ENCODE measurements at regions not wholly inside any gene's neighbourhood (a gene's known extent, or its start where the extent isn't known, plus 50 kb on each side); places are given as distances from the start of the nearest gene placed in this dataset.
A peak's percentile ranks its signal among the peaks of the same experiment; 100 is the strongest.

GRCh38 chr16:74092336-74092735, 204.3 kb upstream of the PSMD7 start (continued):
- TF ChIP-seq ZNF462 (CRISPR knock-in tag; IDR thresholded peaks at IDR 0.05) (no peak), POLR2AphosphoS5 (IDR thresholded peaks at IDR 0.05; ENCODE audit: low read depth) (no peak)

GRCh38 chr16:74090871-74091270, 205.7 kb upstream of the PSMD7 start:
- peak overlapping the region; percentile 38; the same call in 1 of the 2 replicates for H2AFZ ChIP-seq
- H4K20me1 ChIP-seq (replicated peaks; ENCODE audit: insufficient read depth), result no peaks in the 10 kb centered on the region
- no peaks in the 10 kb centered on the region for H3K27me3 ChIP-seq (ENCODE audit: insufficient read depth)
- no peaks in the 10 kb centered on the region for H3F3A ChIP-seq (replicated peaks; ENCODE audit: low read depth)
- no peak for TF ChIP-seq ZNF114 (CRISPR knock-in tag; IDR thresholded peaks at IDR 0.05)
- TF ChIP-seq REST (IDR thresholded peaks at IDR 0.05; ENCODE audit: unreplicated experiment), result no peak
- no peak for TF ChIP-seq STAT1 (IDR thresholded peaks at IDR 0.05; ENCODE audit: unreplicated experiment)
- TF ChIP-seq JUNB (IDR thresholded peaks at IDR 0.05; ENCODE audit: unreplicated experiment), result no peak
- TF ChIP-seq ZNF331 (CRISPR knock-in tag; IDR thresholded peaks at IDR 0.05; ENCODE audit: low read depth), result no peak
- Mint-ChIP-seq H3K4me3 (no peak overlapping the region), H3K4me1 (no peaks in the 10 kb centered on the region), H3K27ac (no peak overlapping the region), H3K27me3 (ENCODE audit: insufficient read depth, low read depth, poor library complexity) (peaks cover 2% of the 10 kb centered on the region), H3K9me3 (no peaks in the 10 kb centered on the region; the same call in 2 of the 3 replicates), H3K36me3 (ENCODE audit: low read depth) (peaks cover 3% of the 10 kb centered on the region; the same call in 2 of the 3 replicates)
- H3K36me3 ChIP-seq (ENCODE audit: insufficient read depth), result no peaks in the 10 kb centered on the region
- H3K9me2 ChIP-seq (ENCODE audit: insufficient read depth), result peaks cover 10% of the 10 kb centered on the region; the same call in 1 of the 2 replicates
- ATAC-seq (no peak), DNase-seq (ENCODE audit: low spot score) (no peak)
- H3K27ac ChIP-seq (ENCODE audit: low read depth), result no peak overlapping the region
- H3K4me2 ChIP-seq, result no peak overlapping the region
- H3K4me3 ChIP-seq, result no peak overlapping the region
- H3K4me1 ChIP-seq (ENCODE audit: insufficient read depth), result no peaks in the 10 kb centered on the region
- H3K79me2 ChIP-seq (replicated peaks; ENCODE audit: insufficient read depth), result no peaks in the 10 kb centered on the region
